Fibroblast of pulmonary artery (primary cell): ENCODE measurements at regions not wholly inside any gene's neighbourhood (a gene's known extent, or its start where the extent isn't known, plus 50 kb on each side); places are given as distances from the start of the nearest gene placed in this dataset.

Experiments
- DNase-seq: peaks from one replicate; pipeline ENCODE4 v3.0.0-alpha.2; 2010; ENCODE audit warnings: low read depth
- H3K4me3 ChIP-seq: replicated peaks from 2 replicates; pipeline ENCODE4 v1.5.1; 2011; ENCODE audit warnings: low read depth, mild to moderate bottlenecking, control low read depth, low read length, moderate library complexity
- CTCF ChIP-seq: IDR thresholded peaks from 2 replicates; pipeline ENCODE4 v1.5.1; 2011; ENCODE audit warnings: mild to moderate bottlenecking, control low read depth, low read length, inconsistent platforms; ENCODE audit errors: missing control alignments

- H3K4me3 ChIP-seq = no peak overlapping the region
- no peak for TF ChIP-seq CTCF
- no peak for DNase-seq
Measured at GRCh38 chr6:1250489-1251197, 61.3 kb upstream of the FOXQ1 start.

- no peak for TF ChIP-seq CTCF
- no peak overlapping the region for H3K4me3 ChIP-seq
- no peak for DNase-seq
Measured at GRCh38 chr6:1247894-1248293, 64.0 kb upstream of the FOXQ1 start.

- no peak for TF ChIP-seq CTCF
- no peak for DNase-seq
Measured at GRCh38 chr6:1247056-1247455, 64.8 kb upstream of the FOXQ1 start.

GRCh38 chr6:1244941-1245340 is 67.0 kb upstream of the FOXQ1 start:
- no peak for TF ChIP-seq CTCF
- no peak for DNase-seq
- H3K4me3 ChIP-seq = no peak overlapping the region

More at GRCh38 chr6:1247056-1247455, 64.8 kb upstream of the FOXQ1 start:
- no peak overlapping the region for H3K4me3 ChIP-seq

- no peak for DNase-seq
Measured at GRCh38 chr6:1244278-1244677, 67.6 kb upstream of the FOXQ1 start.

GRCh38 chr6:1242446-1242845 is 69.5 kb upstream of the FOXQ1 start:
- no peak overlapping the region for H3K4me3 ChIP-seq
- no peak for TF ChIP-seq CTCF
- no peak for DNase-seq

More at GRCh38 chr6:1244278-1244677, 67.6 kb upstream of the FOXQ1 start:
- no peak for TF ChIP-seq CTCF
- H3K4me3 ChIP-seq = no peak overlapping the region

GRCh38 chr6:1242021-1242420 is 69.9 kb upstream of the FOXQ1 start:
- H3K4me3 ChIP-seq = no peak overlapping the region
- TF ChIP-seq CTCF = no peak
- no peak for DNase-seq
